Panc1 (cell line): ENCODE measurements at regions not wholly inside any gene's neighbourhood (a gene's known extent, or its start where the extent isn't known, plus 50 kb on each side); places are given as distances from the start of the nearest gene placed in this dataset.

Experiments
- ATAC-seq: fragments of 200-7000 bp; cut with Tn5 transposase; 2 replicates; pipeline ENCODE4 v1.9.1; 2020; ENCODE audit warnings: mild to moderate bottlenecking, moderate library complexity
- BruUV-seq: library from RNA; stranded (reverse); fragments of 400-500 nt; replicated peaks from 2 replicates; lab custom pipeline; 2021; lab: Mats Ljungman, UMichigan
- CTCF ChIA-PET: fragments of 300-600 bp; sonication (Branson Sonifier 250); formaldehyde crosslinking; loops from one replicate; lab custom pipeline; 2022; ENCODE audit warnings: antibody characterized with exemption; lab: Charles Lee
- POLR2A ChIA-PET: fragments of 300-600 bp; sonication (Branson Sonifier 250); formaldehyde crosslinking; loops from one replicate; lab custom pipeline; 2022; ENCODE audit warnings: antibody characterized with exemption; lab: Charles Lee
- DNase-seq: peaks from one replicate; pipeline ENCODE4 v3.0.0-alpha.2; 2010; ENCODE audit warnings: low read depth, low spot score
- H3K27ac ChIP-seq: 2 replicates; pipeline ENCODE4 v1.5.1; 2011; ENCODE audit warnings: mild to moderate bottlenecking, low read length, inconsistent platforms
- H3K27me3 ChIP-seq: fragments of 200-500 bp; sonication (Bioruptor generic); 2 replicates; pipeline ENCODE4 v1.6.0; 2014; ENCODE audit warnings: low read length, inconsistent platforms; ENCODE audit not compliant: control insufficient read depth, insufficient read depth
- H3K36me3 ChIP-seq: fragments of 200-500 bp; sonication (Bioruptor generic); 2 replicates; pipeline ENCODE4 v1.5.1; 2014; ENCODE audit warnings: inconsistent platforms, mild to moderate bottlenecking, low read length, moderate library complexity; ENCODE audit not compliant: control insufficient read depth, insufficient read depth
- H3K4me1 ChIP-seq: 2 replicates; pipeline ENCODE4 v1.5.1; 2011; ENCODE audit warnings: inconsistent platforms, mild to moderate bottlenecking, low read length, moderate library complexity; ENCODE audit not compliant: control insufficient read depth, insufficient read depth
- H3K4me3 ChIP-seq, 2 experiments: 2 replicates each; pipeline ENCODE4 v1.5.1; 2011 to 2012; ENCODE audit warnings: low read depth in 2 of 2, low read length in 2 of 2, mild to moderate bottlenecking in 2 of 2, inconsistent platforms in 1 of 2, moderate library complexity in 1 of 2
- H3K9me3 ChIP-seq: fragments of 200-500 bp; sonication (Bioruptor generic); 2 replicates; pipeline ENCODE4 v1.5.1; 2014; ENCODE audit warnings: low read depth, mild to moderate bottlenecking, inconsistent platforms, low read length, moderate library complexity; ENCODE audit not compliant: control insufficient read depth, insufficient read depth
- POLR2AphosphoS5 ChIP-seq: IDR thresholded peaks from 2 replicates; pipeline ENCODE4 v1.6.1; 2012; ENCODE audit warnings: mild to moderate bottlenecking, low read depth, low read length, moderate library complexity
- SIN3A ChIP-seq: IDR thresholded peaks from 2 replicates; pipeline ENCODE4 v1.6.1; 2012; ENCODE audit warnings: low read depth, mild to moderate bottlenecking, low read length, moderate library complexity, borderline replicate concordance; ENCODE audit not compliant: insufficient read depth
- TCF7L2 ChIP-seq: IDR thresholded peaks from 2 replicates; pipeline ENCODE4 v1.6.1; 2011; ENCODE audit warnings: mild to moderate bottlenecking, low read depth, low read length, inconsistent platforms
- in situ Hi-C: cut with HindIII; loops from 2 replicates; pipeline ENCODE4 v1.10.0; 2016; ENCODE audit warnings: low sequenced_read_pairs, low pct_unique_long_range_greater_than_20kb
- intact Hi-C: fragments of 100-400 bp; cut with micrococcal nuclease; formaldehyde crosslinking; loops from one replicate; pipeline ENCODE4 v1.10.0; 2022; ENCODE audit not compliant: unreplicated experiment
- TF ChIP-seq, protein P1 (sequence below), 2 experiments: IDR thresholded peaks; 2 replicates each; pipeline ENCODE4 v1.6.1; 2011 to 2012; ENCODE audit warnings: low read depth in 2 of 2, control low read depth in 1 of 2, low read length in 1 of 2, mild to moderate bottlenecking in 1 of 2, moderate library complexity in 1 of 2; ENCODE audit not compliant: insufficient read depth in 1 of 2
- TF ChIP-seq, protein P2 (sequence below): fragments of 450-650 bp; IDR thresholded peaks from 2 replicates; pipeline ENCODE4 v1.5.1; 2017; ENCODE audit warnings: mild to moderate bottlenecking

DNA sequence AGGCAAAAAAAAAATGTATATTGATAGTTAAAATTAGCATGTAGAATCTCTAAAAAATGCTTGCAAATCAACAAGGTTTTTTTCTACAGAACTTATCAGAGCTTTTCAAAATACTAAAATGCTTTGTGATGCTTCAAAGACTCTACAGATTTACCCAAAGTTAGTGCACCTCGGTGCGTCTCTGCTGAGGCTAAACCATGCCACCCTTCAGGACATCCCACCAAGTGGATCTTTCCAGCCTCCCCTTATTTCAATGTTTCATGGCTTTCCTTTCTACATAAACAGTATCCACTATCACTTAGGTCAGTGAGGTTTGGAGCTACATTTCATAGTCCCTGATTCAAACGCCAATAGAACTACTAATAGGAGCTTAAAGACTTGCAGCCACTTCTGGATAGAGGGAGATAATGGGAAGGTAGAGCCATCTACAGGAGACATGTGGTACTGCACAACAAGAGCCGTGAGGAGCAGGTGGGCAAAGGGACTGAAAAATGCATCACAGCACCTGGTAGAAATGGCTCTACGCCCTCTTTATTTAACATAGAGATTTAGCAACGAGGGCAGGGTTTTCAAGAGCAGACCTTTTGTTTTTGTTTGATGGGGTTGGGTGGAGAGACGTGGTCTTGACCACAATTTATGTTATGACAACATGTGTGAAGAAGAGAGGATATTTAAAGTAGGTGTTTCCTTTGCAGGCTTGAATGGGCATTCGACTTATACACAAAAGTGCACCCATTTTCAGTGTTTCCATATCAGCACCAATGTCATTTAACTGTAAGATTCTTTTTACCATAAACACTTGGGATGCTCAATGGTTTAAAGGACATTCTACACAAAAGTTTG is 56.1 kb upstream of the SLC35G4 start:
- H3K27me3 ChIP-seq, result peaks cover 3% of the 10 kb centered on the region; the same call in 1 of the 2 replicates
- intact Hi-C loops, result loop anchor here (2.0 to 10.0 kb wide), 3 partner anchors 49 to 379 kb away; no protein-coding TSS in a partner anchor
- ATAC-seq (peak; percentile 85), DNase-seq (peak; percentile 42)
- TF ChIP-seq, protein P1, sequence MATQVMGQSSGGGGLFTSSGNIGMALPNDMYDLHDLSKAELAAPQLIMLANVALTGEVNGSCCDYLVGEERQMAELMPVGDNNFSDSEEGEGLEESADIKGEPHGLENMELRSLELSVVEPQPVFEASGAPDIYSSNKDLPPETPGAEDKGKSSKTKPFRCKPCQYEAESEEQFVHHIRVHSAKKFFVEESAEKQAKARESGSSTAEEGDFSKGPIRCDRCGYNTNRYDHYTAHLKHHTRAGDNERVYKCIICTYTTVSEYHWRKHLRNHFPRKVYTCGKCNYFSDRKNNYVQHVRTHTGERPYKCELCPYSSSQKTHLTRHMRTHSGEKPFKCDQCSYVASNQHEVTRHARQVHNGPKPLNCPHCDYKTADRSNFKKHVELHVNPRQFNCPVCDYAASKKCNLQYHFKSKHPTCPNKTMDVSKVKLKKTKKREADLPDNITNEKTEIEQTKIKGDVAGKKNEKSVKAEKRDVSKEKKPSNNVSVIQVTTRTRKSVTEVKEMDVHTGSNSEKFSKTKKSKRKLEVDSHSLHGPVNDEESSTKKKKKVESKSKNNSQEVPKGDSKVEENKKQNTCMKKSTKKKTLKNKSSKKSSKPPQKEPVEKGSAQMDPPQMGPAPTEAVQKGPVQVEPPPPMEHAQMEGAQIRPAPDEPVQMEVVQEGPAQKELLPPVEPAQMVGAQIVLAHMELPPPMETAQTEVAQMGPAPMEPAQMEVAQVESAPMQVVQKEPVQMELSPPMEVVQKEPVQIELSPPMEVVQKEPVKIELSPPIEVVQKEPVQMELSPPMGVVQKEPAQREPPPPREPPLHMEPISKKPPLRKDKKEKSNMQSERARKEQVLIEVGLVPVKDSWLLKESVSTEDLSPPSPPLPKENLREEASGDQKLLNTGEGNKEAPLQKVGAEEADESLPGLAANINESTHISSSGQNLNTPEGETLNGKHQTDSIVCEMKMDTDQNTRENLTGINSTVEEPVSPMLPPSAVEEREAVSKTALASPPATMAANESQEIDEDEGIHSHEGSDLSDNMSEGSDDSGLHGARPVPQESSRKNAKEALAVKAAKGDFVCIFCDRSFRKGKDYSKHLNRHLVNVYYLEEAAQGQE (IDR thresholded peaks at IDR 0.05; ENCODE audit: insufficient read depth in 1 of 2, low read depth in 2 of 2, low read length in 1 of 2), result no peak
- TF ChIP-seq POLR2AphosphoS5 (no peak), TCF7L2 (no peak), SIN3A (no peak)
- TF ChIP-seq, protein P2, sequence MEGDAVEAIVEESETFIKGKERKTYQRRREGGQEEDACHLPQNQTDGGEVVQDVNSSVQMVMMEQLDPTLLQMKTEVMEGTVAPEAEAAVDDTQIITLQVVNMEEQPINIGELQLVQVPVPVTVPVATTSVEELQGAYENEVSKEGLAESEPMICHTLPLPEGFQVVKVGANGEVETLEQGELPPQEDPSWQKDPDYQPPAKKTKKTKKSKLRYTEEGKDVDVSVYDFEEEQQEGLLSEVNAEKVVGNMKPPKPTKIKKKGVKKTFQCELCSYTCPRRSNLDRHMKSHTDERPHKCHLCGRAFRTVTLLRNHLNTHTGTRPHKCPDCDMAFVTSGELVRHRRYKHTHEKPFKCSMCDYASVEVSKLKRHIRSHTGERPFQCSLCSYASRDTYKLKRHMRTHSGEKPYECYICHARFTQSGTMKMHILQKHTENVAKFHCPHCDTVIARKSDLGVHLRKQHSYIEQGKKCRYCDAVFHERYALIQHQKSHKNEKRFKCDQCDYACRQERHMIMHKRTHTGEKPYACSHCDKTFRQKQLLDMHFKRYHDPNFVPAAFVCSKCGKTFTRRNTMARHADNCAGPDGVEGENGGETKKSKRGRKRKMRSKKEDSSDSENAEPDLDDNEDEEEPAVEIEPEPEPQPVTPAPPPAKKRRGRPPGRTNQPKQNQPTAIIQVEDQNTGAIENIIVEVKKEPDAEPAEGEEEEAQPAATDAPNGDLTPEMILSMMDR, result peak; percentile 89
- CTCF ChIA-PET, result interaction anchor here (0.6 to 1.3 kb wide), 5 partner anchors 147 to 701 kb away, joined by 3 to 7 read pairs (median 3); no protein-coding TSS in a partner anchor
- POLR2A ChIA-PET, result no interaction called here
- no peaks in the 10 kb centered on the region for H3K4me1 ChIP-seq
- H3K36me3 ChIP-seq, result no peaks in the 10 kb centered on the region
- no TSS peak for BruUV-seq
- H3K9me3 ChIP-seq, result no peaks in the 10 kb centered on the region
- in situ Hi-C loops, result no loop called here
- no peak overlapping the region for H3K4me3 ChIP-seq
- H3K27ac ChIP-seq, result no peak overlapping the region

DNA sequence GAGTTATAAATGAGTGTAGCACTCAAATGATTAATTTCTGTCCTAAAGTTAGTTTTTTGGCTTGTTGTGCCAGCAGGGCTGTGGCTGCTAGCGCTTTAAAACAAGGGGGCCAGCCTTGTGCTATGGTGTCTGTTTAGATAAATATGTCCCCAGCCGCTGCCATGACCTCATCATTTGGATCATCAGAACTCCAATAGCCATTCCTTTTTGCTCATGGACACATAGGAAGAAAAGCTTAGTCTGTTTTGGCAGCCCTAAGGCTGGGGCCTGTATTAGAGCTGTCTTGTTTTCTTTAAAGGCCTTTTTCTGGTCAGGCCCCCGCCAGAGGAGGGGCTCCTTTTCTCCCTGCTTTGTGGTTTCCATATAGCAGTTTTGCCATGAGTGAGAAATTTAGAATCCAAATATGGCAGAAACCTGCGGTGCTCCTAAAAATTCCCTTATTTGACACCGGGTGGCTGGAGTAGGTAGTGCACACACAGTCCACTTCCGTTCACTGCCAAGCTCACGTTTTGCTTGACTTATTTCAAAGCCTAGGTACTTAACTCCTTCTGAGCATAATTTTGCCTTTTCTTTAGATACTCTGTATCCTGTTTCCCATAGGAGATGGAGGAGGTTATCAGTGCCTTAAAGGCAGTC is 60.4 kb upstream of the SLC35G4 start:
- TF ChIP-seq, protein P1 (IDR thresholded peaks at IDR 0.05; ENCODE audit: insufficient read depth in 1 of 2, low read depth in 2 of 2, low read length in 1 of 2), result no peak
- TF ChIP-seq TCF7L2 (no peak), SIN3A (no peak), POLR2AphosphoS5 (no peak)
- TF ChIP-seq, protein P2, result no peak
- POLR2A ChIA-PET, result no interaction called here
- in situ Hi-C loops, result no loop called here

More for the DNA sequence above, 60.4 kb upstream of the SLC35G4 start:
- intact Hi-C loops, result no loop called here
- CTCF ChIA-PET, result no interaction called here
- no peak overlapping the region for H3K4me3 ChIP-seq
- H3K36me3 ChIP-seq, result no peaks in the 10 kb centered on the region
- BruUV-seq, result no TSS peak
- DNase-seq (no peak), ATAC-seq (no peak)
- peaks cover 3% of the 10 kb centered on the region; the same call in 1 of the 2 replicates for H3K27me3 ChIP-seq
- H3K27ac ChIP-seq, result no peak overlapping the region
- H3K4me1 ChIP-seq, result no peaks in the 10 kb centered on the region
- H3K9me3 ChIP-seq, result no peaks in the 10 kb centered on the region
